Hematopoietic multipotent progenitor cell treated with erythropoietin and hydrocortisone succinate and interleukin-3 and kit ligand, for 8 days (in vitro differentiated cells): ENCODE measurements at regions not wholly inside any gene's neighbourhood (a gene's known extent, or its start where the extent isn't known, plus 50 kb on each side); places are given as distances from the start of the nearest gene placed in this dataset.
"Not testable (repeated sequence)": the region's sequence is repeated elsewhere in the genome, so short reads cannot be mapped to it uniquely, and the experiment has no call there.

ENCODE experiments used
- DNase-seq: peaks from one replicate; pipeline ENCODE4 v3.0.0-alpha.2; 2015

DNA sequence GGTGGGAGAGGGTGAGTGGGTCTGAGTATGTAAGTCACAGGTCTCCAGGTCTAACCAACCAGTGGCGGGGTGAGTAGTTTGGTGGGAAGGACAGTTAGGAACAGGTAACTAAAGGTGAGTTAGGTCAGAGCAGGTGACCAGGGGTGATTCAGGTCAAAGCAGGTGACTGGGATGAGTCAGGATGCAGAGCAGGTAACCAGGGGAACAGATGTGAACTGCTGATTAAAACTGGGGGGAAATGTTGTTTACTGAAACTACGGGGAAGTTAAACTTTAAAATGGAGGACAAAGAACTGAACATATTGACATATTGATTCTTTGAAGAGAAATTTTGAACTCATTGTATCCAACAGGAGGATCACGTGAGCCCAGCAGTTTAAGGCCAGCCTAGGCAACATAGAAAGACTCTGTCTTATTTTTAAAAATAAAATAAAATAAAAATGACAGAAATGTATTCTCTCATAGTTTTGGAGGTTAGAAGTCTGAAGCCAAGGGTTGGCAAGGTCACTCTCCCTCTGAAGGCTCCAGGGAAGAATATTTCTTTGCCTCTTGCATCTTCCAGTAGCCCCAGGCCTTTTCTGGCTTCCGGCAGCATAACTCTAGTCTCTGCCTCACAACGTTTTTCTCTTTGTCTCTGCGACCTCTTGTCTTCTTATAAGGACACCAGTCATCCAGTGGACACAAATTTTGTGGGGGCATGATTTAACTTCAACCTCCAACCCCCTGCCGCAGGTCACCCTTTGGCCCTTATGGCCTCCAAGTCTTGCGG, 64.3 kb upstream of the TINAGL1 start:
- no peak for DNase-seq

DNA sequence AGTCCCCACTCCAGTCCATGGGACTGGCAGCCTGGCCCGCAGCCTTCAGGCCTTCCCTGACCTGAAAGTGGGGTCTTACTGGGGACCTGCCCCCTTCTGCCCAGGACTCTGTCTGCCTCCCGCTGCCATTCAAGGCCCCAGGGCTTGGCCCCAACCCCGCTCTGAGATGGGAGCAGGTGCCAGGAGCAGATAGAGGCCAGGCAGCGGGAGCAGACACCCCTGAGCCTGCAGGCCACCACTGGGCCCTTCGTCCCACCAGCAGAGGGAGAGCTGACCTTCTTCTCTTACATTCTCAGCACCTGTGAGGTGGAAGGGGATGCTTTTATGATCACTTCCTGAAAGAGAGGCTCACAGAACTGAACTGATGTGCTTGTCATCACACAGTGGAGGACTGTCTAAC, 62.2 kb upstream of the TINAGL1 start:
- no peak for DNase-seq

DNA sequence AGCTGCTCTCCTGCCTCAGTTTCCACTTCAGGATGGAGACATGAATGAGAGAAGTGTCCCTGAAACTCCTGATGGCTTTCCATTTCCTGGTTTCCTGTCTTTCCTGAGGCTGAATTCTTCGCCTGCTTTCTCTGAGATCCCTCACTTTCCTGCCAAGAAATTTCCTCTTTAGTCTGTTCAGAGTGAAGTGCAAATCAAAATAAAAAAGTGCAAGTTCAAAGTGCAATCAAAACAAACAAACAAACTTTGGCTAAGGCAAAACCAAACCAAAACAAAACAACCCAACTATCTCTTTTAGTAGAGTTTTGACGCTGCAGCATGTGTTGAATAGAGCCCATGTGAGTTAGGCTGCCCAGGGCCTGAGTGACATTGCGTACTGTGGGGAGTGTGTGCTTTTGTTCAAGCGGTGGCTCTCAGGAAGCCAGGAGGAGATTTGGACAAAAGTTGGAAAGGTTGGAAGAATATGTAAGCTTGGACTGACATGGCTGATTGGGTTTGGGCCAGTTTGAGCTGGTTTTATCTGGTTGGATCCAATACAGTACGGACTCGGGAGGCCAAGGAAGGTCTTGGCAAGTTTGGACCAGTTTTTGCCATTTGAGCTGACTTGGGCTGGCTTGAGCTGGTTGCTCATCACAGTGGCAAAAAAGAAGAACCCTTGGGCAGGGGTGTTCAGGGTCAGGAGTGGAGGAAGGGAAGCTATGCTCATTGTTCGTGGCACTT, 61.1 kb upstream of the TINAGL1 start:
- DNase-seq = no peak

DNA sequence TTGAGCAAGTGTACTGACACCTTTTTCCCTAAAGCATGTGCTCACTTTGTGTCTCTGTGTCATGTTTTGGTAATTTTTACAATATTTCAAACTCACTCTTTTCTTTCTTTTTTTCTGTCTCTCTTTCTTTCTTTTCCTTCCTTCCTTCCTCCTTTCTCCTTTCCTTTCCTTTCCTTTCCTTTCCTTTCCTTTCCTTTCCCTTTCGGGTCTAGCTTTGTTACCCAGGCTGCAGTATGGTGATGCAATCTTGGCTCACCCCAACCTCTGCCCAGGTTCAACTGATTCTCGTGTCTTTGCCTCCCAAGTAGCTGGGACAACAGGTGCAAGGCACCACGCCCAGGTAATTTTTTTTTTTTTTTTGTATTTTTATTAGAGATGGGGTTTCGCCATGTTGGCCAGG, 60.4 kb upstream of the TINAGL1 start:
- no peak for DNase-seq

DNA sequence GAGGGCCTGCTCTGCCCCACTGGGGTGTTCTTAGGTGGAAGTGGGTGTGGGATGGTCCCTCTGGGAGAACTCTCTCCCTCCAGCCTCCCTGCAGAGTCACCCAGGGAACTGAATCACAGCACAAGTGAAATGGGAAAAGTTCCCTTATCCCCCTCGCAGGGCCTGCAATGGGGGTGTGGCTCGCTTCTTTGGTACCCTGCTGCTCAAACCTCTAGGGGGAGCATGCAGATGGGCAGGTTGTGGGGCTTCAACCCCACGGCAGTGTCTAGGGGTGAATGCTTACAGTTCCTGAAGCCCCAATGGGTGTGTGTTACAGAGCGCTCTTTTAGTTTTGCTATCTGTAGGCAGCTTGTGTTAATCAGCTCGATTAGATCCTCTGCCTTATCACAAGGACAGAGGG, 59.0 kb upstream of the TINAGL1 start:
- no peak for DNase-seq

DNA sequence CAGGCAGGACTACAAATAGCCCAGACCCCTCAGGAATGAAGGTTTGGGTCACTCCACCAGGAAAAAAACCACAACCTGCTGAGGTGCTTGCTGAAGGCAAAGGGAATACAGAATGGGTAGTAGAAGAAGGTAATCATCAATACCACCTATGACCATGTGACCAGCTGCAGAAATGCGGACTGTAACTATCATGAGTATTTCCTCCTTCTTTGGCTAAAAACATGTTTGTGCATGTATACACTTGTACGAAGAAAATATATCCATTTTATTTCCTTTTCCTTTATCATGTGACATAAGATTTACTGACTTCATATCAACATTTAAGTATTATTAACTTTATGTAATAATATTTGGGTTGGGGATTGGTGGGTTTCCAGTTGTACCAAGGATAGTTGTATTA, 58.3 kb upstream of the TINAGL1 start:
- DNase-seq = not testable (repeated sequence)

DNA sequence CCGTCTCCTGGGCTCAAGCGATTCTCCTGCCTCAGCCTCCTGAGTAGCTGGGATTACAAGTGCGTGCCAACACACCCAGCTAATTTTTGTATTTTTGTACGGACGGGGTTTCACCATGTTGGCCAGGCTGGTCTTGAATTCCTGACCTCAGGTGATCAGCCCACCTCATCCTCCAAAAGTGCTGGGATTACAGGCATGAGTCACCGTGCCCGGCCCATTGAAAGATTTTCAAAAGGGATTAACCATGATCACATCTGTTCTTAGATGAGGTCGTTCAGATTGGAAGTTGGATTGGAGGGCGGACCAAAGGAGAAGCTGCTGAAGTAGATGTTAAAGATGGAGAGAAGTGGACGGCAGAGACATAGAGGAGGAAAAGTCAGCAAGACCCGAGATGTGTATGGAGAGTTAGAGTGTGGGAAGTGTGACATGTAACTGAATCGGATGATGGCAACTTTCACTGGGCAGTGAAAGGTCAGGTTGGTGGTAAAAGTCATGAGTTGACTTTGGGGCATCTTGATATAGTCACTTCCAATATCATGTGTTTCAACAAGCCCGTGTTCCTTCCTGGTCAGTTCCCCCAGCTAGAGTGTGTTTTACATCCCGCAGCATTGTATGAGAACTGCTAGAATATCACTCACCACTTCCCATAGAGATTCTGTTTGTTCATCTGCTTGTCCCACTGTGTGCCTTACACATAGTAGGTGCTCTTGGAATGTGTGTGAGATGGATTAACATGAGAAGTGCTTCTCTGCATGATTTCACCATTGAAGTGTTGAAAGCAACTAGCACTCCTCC, 54.4 kb upstream of the TINAGL1 start:
- no peak for DNase-seq

DNA sequence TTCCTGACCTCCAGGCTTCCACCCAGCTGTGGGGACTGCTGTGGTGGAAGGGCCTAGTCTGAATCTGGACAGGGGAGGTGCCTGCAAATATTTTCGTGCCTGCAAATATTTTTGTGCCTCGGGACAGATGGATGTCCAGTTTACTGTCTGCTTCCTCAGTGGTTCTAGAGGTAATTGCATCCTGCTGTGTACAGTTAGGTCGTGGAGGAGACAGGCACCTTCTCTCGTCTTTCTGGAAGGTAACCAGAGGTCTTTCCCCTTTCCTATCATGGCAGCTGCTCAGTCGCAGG, 53.8 kb upstream of the TINAGL1 start:
- no peak for DNase-seq

DNA sequence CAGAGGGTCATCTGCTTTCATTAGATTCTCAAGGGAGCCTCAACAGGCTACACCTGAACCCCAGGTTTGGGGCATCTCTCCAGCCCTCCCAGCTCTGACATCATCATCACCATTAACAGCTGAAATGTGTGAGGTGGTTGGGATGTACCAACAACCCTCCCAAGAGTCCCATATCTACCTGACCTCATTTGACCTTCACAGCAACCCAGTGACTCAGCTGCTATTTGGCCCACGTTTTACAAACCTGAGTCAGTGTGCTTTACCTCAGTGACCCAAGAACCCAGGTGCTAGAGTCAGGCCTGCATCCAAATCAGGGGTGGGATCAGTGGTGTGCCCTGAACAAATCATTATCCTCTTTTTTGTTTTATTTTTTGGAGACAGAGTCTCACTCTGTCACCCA, 53.3 kb upstream of the TINAGL1 start:
- no peak for DNase-seq

DNA sequence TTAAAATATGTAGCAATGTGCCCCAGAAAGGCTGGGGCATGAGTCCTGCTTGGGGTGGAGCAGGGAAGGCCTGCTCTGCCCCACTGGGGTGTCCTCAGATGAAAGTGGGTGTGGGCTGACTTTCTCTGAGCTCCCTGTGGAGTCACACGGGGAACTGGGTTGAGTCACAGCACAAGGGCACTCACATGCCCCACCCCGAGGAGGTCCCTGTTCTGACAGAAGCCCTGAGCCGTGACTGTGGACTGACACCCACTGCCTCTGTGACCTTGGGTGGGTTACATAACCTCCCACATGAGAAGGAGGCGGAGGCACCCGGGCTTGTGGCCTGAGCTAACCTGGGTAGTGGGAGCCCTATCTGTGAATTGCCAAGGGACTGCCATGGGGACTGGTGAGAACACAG, 52.5 kb upstream of the TINAGL1 start:
- DNase-seq = peak; percentile 29

DNA sequence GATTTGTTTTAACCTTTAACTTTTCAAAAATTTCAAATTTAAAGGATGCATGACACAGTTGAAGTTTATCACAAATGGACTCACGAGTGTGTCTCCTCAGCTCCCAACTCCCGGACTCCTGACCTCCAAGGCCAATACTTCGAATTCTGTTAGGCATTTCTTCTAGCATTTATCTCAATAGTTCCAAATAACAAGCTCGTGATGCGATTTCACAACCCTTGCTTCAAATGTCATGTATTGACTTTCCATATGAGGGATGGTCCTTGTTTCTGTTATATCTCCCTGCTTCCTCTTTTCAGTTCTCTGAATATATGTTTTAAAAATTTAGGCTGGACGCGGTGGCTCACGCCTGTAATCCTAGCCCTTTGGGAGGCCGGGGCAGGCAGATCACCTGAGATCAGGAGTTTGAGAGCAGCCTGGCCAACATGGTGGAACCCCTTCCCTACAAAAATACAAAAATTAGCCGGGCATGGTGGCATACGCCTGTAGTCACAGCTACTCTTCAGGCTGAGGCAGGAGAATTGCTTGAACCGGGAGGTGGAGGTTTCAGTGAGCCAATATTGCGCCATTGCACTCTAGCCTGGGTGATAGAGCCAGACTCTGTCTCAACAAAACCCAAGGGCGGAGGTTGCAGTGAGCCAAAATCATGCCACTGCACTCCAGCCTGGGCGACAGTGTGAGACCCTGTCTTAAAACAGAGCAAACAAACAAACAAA, 52.0 kb upstream of the TINAGL1 start:
- DNase-seq = no peak
